Caco-2 (cell line): ENCODE measurements at regions not wholly inside any gene's neighbourhood (a gene's known extent, or its start where the extent isn't known, plus 50 kb on each side); places are given as distances from the start of the nearest gene placed in this dataset.
A peak's percentile ranks its signal among the peaks of the same experiment; 100 is the strongest.

Source experiments
- BruUV-seq: library from RNA; stranded (reverse); fragments of 400-500 nt; replicated peaks from 2 replicates; lab custom pipeline; 2021; lab: Mats Ljungman, UMichigan
- CTCF ChIA-PET: fragments of 300-600 bp; sonication (Branson Sonifier 250); formaldehyde crosslinking; loops from one replicate; lab custom pipeline; 2022; ENCODE audit warnings: antibody characterized with exemption; lab: Charles Lee
- POLR2A ChIA-PET: fragments of 300-600 bp; sonication (Branson Sonifier 250); formaldehyde crosslinking; loops from one replicate; lab custom pipeline; 2022; ENCODE audit warnings: antibody characterized with exemption; lab: Charles Lee
- DNase-seq, 2 experiments: peaks; one replicate each; pipeline versions ENCODE4 v3.0.0 to v3.0.0-alpha.2; 2020 to 2022
- H3K27me3 ChIP-seq: replicated peaks from 2 replicates; pipeline ENCODE4 v1.6.0; 2011; ENCODE audit warnings: low read length; ENCODE audit not compliant: control insufficient read depth, insufficient read depth
- H3K36me3 ChIP-seq: 2 replicates; pipeline ENCODE4 v1.5.1; 2011; ENCODE audit warnings: low read length; ENCODE audit not compliant: control insufficient read depth, insufficient read depth
- H3K4me1 ChIP-seq: fragments of 250-450 bp; sonication (Bioruptor Pico); 2 replicates; pipeline ENCODE4 v1.5.1; 2020; ENCODE audit warnings: mild to moderate bottlenecking
- H3K4me3 ChIP-seq: 2 replicates; pipeline ENCODE4 v1.5.1; 2011; ENCODE audit warnings: low read depth, mild to moderate bottlenecking, control low read depth, low read length
- H3K9me3 ChIP-seq: fragments of 250-450 bp; sonication (Bioruptor Pico); 2 replicates; pipeline ENCODE4 v1.5.1; 2020; ENCODE audit warnings: mild to moderate bottlenecking, moderate library complexity
- H3K27ac Mint-ChIP-seq: one replicate; pipeline ENCODE4 v1.8.0; 2022; ENCODE audit warnings: mixed read lengths; ENCODE audit not compliant: unreplicated experiment
- H3K27me3 Mint-ChIP-seq: one replicate; pipeline ENCODE4 v1.8.0; 2022; ENCODE audit warnings: mixed read lengths; ENCODE audit not compliant: insufficient read depth, unreplicated experiment
- H3K36me3 Mint-ChIP-seq: one replicate; pipeline ENCODE4 v1.8.0; 2022; ENCODE audit warnings: mild to moderate bottlenecking, mixed read lengths; ENCODE audit not compliant: insufficient read depth, unreplicated experiment
- H3K4me1 Mint-ChIP-seq: one replicate; pipeline ENCODE4 v1.8.0; 2022; ENCODE audit warnings: low read depth, mixed read lengths; ENCODE audit not compliant: unreplicated experiment
- H3K4me3 Mint-ChIP-seq: one replicate; pipeline ENCODE4 v1.8.0; 2022; ENCODE audit warnings: mild to moderate bottlenecking, moderate library complexity, mixed read lengths; ENCODE audit not compliant: unreplicated experiment
- H3K9me3 Mint-ChIP-seq: one replicate; pipeline ENCODE4 v1.8.0; 2022; ENCODE audit warnings: mixed read lengths; ENCODE audit not compliant: unreplicated experiment
- CTCF ChIP-seq, 2 experiments: fragments of 200-600 bp in 1 of 2; IDR thresholded peaks; 1 replicate in 1 of 2; 2 replicates in 1 of 2; pipeline versions ENCODE4 v1.5.1 to v1.8.0; 2011 to 2022; ENCODE audit warnings: antibody characterized with exemption in 1 of 2, control low read depth in 1 of 2, inconsistent platforms in 1 of 2, low read depth in 1 of 2, low read length in 1 of 2, mild to moderate bottlenecking in 1 of 2, moderate library complexity in 1 of 2; ENCODE audit not compliant: insufficient read depth in 1 of 2, severe bottlenecking in 1 of 2, unreplicated experiment in 1 of 2
- intact Hi-C: fragments of 100-400 bp; cut with micrococcal nuclease; formaldehyde crosslinking; loops from one replicate; pipeline ENCODE4 v1.10.0; 2022; ENCODE audit not compliant: unreplicated experiment

- Mint-ChIP-seq H3K27me3 (peaks cover 10% of the 10 kb centered on the region), H3K4me1 (no peaks in the 10 kb centered on the region), H3K4me3 (no peak overlapping the region), H3K36me3 (no peaks in the 10 kb centered on the region), H3K9me3 (no peaks in the 10 kb centered on the region), H3K27ac (no peak overlapping the region)
- no peaks in the 10 kb centered on the region for H3K9me3 ChIP-seq
- no TSS peak for BruUV-seq
- ChIA-PET POLR2A (no interaction called here), CTCF (interaction anchor here (0.7 kb wide), 1 partner anchor 177 kb away, joined by 3 read pairs; no protein-coding TSS in a partner anchor)
- H3K4me3 ChIP-seq, result no peak overlapping the region
- H3K36me3 ChIP-seq, result no peaks in the 10 kb centered on the region
- H3K27me3 ChIP-seq, result no peaks in the 10 kb centered on the region
- intact Hi-C loops, result no loop called here
- TF ChIP-seq CTCF (IDR thresholded peaks at IDR 0.05; ENCODE audit: insufficient read depth in 1 of 2, low read depth in 1 of 2, low read length in 1 of 2, severe bottlenecking in 1 of 2, unreplicated experiment in 1 of 2), result no peak
- no peak for DNase-seq
- no peaks in the 10 kb centered on the region for H3K4me1 ChIP-seq
Observed at GRCh38 chr10:90614631-90615030, 243.2 kb downstream of the HTR7 start.

GRCh38 chr10:90621577-90621976 lies 236.3 kb downstream of the HTR7 start:
- no peaks in the 10 kb centered on the region for H3K9me3 ChIP-seq
- Mint-ChIP-seq H3K4me1 (no peaks in the 10 kb centered on the region), H3K36me3 (no peaks in the 10 kb centered on the region), H3K9me3 (no peaks in the 10 kb centered on the region), H3K4me3 (no peak overlapping the region), H3K27me3 (peaks cover 11% of the 10 kb centered on the region), H3K27ac (no peak overlapping the region)
- H3K4me1 ChIP-seq, result no peaks in the 10 kb centered on the region
- no peaks in the 10 kb centered on the region for H3K36me3 ChIP-seq
- CTCF ChIA-PET, result no interaction called here
- POLR2A ChIA-PET, result no interaction called here
- no peak overlapping the region for H3K4me3 ChIP-seq
- BruUV-seq, result no TSS peak
- H3K27me3 ChIP-seq, result no peaks in the 10 kb centered on the region
- TF ChIP-seq CTCF (IDR thresholded peaks at IDR 0.05; ENCODE audit: insufficient read depth in 1 of 2, low read depth in 1 of 2, low read length in 1 of 2, severe bottlenecking in 1 of 2, unreplicated experiment in 1 of 2), result no peak
- intact Hi-C loops, result no loop called here
- DNase-seq, result peak in 1 of 2 experiments; percentile 45

GRCh38 chr10:90635111-90635765 lies 222.6 kb downstream of the HTR7 start:
- Mint-ChIP-seq H3K4me1 (no peaks in the 10 kb centered on the region), H3K9me3 (peaks cover 13% of the 10 kb centered on the region), H3K27me3 (peaks cover 5% of the 10 kb centered on the region), H3K4me3 (no peak overlapping the region), H3K36me3 (no peaks in the 10 kb centered on the region), H3K27ac (no peak overlapping the region)
- intact Hi-C loops, result no loop called here
- POLR2A ChIA-PET, result no interaction called here
- Histone ChIP-seq H3K27me3 (no peaks in the 10 kb centered on the region), H3K4me1 (no peaks in the 10 kb centered on the region), H3K4me3 (no peak overlapping the region), H3K36me3 (no peaks in the 10 kb centered on the region), H3K9me3 (no peaks in the 10 kb centered on the region)
- CTCF ChIA-PET, result no interaction called here
- DNase-seq, result no peak
- BruUV-seq, result no TSS peak
- no peak for TF ChIP-seq CTCF (IDR thresholded peaks at IDR 0.05; ENCODE audit: insufficient read depth in 1 of 2, low read depth in 1 of 2, low read length in 1 of 2, severe bottlenecking in 1 of 2, unreplicated experiment in 1 of 2)
